Stimulated activated CD8-positive, alpha-beta memory T cell treated with anti-CD3 and anti-CD28 coated beads, Interleukin-4, amount 100 ng/mL, for 48 hours (primary cell): ENCODE measurements at regions not wholly inside any gene's neighbourhood (a gene's known extent, or its start where the extent isn't known, plus 50 kb on each side); places are given as distances from the start of the nearest gene placed in this dataset.
A peak's percentile ranks its signal among the peaks of the same experiment; 100 is the strongest.
"Not testable (repeated sequence)": the region's sequence is repeated elsewhere in the genome, so short reads cannot be mapped to it uniquely, and the experiment has no call there.

ENCODE experiments used
- DNase-seq: peaks from one replicate; pipeline ENCODE4 v3.0.0-alpha.2; 2020

DNA sequence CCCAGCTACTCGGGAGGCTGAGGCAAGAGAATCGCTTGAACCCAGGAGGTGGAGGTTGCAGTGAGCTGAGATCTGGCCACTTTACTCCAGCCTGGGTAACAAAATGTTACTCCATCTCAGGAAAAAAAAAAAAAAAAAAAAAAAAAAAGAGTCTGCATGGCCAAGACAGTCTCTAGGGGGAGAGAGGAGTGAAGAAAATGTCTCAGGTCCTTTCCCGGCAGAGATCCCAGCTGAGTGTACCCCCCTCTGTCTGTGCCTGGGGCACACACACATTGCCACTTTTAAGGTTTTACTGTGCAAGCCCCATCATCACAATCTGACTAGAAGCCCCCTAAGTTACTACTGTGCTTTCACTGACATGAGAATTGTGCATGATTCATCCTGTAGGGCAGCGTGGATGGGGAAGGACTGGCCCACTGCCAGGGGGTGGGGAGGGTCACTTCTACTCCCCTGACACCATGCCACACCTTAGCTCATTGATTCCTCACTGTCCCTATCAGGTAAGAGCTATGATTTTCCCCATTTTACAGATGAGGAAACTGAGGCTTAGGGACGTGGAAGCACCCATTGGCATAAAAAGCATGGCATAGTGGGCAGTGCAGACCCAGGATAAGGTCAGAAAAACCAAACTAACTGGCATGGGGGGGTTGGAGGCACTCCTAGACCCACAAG, 102.3 kb upstream of the LARP1 start:
- no peak for DNase-seq

GRCh38 chr5:154651795-154652194, 103.4 kb upstream of the LARP1 start:
- DNase-seq = not testable (repeated sequence)

- DNase-seq = no peak
Measured at GRCh38 chr5:154648706-154649105, 106.5 kb upstream of the LARP1 start.

GRCh38 chr5:154648229-154648628, 106.9 kb upstream of the LARP1 start:
- no peak for DNase-seq

DNA sequence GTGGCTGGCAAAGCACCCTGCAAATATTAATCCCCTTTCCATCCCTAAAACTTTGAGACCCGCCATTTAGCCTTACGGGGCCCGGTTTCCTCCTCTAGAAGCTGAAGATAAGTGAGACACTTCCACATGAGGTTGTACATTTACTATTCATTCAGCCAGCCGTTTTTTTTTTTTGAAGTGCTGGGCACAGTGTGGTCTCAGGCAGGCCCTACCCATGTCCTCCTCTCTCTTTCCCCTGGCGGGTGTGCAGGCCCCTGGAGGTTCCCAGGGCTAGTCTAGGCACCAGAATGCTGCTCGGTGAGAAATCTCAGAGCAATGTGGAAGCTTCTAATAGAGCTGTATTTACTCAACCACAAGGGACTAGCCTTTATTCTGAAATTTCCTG, 107.4 kb upstream of the LARP1 start:
- no peak for DNase-seq

- DNase-seq = peak; percentile 55
Measured at GRCh38 chr5:154647114-154647760, 107.9 kb upstream of the LARP1 start.

GRCh38 chr5:154646745-154647113, 108.4 kb upstream of the LARP1 start:
- DNase-seq = no peak

- no peak for DNase-seq
Measured at GRCh38 chr5:154644745-154645411, 110.3 kb upstream of the LARP1 start.

- no peak for DNase-seq
Measured at GRCh38 chr5:154642499-154643245, 112.5 kb upstream of the LARP1 start.

- DNase-seq = not testable (repeated sequence)
Measured at GRCh38 chr5:154640213-154640831, 114.9 kb upstream of the LARP1 start.

DNA sequence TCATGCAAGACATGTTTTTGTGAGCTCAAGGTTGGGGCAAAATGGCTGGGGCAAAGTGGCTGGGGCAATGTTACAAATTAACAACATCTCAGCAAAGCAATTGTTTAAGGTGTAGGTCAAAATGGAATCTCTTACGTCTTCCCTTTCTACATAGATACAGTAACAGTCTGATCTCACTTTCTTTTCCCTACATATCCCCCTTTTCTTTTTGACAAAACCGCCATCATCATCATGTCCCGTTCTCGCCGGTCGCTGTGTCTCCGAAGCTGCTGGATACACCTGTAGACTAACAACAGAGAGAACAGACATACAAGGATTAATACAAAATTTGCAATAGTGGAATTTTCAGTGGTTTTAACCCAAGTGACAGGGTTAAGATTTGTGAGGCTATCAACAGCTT, 118.4 kb upstream of the LARP1 start:
- DNase-seq = not testable (repeated sequence)

DNA sequence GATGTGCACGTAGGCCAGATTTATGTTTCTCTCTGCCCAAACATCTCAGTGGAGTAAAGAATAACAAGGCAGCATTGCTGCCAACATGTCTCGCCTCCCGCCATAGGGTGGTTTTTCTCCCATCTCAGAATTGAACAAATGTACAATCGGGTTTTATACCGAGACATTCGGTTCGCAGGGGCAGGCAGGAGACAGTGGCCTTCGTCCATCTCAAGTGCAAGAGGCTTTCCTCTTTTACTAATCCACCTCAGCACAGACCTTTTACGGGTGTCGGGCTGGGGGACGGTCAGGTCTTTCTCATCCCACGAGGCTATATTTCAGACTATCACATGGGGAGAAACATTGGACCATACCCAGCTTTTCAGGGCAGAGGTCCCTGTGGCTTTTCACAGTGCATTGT, 118.9 kb upstream of the LARP1 start:
- not testable (repeated sequence) for DNase-seq

- not testable (repeated sequence) for DNase-seq
Measured at GRCh38 chr5:154633744-154634143, 121.4 kb upstream of the LARP1 start.

- DNase-seq = no peak
Measured at GRCh38 chr5:154631141-154631540, 124.0 kb upstream of the LARP1 start.

DNA sequence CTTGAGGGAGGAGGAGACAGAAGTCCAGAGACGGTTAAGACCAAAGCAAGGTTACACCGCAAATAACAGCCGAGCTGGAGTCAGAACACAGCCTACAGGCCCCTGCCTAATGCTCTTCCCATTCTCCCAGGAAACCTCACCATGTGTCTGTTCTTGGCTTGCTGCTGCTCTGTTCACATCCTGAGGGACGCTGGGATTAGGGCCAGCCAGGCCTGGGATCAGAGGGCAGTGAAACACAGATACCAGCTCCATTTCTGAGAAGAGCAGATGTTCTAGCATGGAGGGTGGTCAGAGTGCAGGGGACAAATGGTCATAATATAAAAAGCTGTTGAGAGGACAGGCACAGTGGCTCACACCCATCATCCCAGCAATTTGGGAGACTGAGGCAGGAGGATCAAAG, 124.8 kb upstream of the LARP1 start:
- no peak for DNase-seq

GRCh38 chr5:154628685-154629084, 126.5 kb upstream of the LARP1 start:
- no peak for DNase-seq

- DNase-seq = no peak
Measured at GRCh38 chr5:154627698-154628678, 127.2 kb upstream of the LARP1 start.

DNA sequence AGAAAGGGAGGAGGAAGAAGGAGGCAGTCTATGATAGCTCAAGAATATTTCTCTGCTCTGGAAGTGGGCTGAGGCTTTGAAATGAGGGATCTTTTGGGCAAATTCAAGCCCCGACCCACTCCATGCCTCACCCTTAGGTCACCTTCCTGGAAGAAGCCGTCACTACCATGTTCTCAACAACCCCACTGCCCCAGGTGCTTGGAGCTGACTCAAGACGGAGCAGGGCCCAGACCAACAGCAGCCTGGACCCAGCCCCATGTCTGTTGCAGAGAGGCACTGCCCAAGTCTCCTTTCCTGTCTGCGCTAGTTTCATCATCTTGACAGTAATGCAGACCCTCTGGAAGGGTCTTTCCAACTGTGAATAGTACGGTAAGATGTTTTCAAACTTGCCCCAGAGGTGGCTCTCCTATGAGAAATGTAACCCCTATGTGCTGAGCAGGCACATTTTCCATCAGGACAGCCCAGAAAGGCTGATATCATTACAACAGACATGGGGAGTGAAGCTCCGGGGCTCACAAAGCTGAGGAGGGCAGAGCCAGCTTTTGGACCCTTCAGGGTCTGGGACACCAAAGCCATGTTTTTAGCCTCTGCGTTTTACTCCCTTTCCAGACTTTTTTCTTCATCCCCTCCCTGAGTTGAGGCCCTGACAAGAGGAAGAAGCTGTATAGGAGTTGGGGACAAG, 128.2 kb upstream of the LARP1 start:
- DNase-seq = no peak

DNA sequence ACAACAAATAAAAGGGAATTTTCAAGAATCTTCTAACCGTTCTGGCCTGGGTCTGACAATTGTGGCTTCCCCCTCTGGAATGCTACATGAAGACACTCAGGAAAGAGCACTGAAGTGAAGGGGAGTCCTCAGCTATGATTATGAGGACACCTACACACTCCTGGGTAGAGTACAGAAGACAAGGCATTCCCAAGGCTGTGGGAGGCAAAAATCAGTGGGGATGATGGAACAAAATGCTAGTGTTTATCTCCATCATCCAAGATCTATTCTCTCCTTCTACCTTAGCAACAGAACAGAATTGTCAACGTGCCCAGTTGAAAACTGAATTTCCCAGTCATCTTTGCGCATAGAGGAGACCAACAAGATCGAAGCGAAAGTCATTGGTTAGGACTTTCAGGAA, 130.1 kb upstream of the LARP1 start:
- DNase-seq = no peak

- DNase-seq = no peak
Measured at GRCh38 chr5:154624341-154624740, 130.8 kb upstream of the LARP1 start.

- no peak for DNase-seq
Measured at GRCh38 chr5:154620411-154620810, 134.8 kb upstream of the LARP1 start.
